Caco-2 (cell line): ENCODE measurements at regions not wholly inside any gene's neighbourhood (a gene's known extent, or its start where the extent isn't known, plus 50 kb on each side); places are given as distances from the start of the nearest gene placed in this dataset.

Source experiments
- BruUV-seq: library from RNA; stranded (reverse); fragments of 400-500 nt; replicated peaks from 2 replicates; lab custom pipeline; 2021; lab: Mats Ljungman, UMichigan
- CTCF ChIA-PET: fragments of 300-600 bp; sonication (Branson Sonifier 250); formaldehyde crosslinking; loops from one replicate; lab custom pipeline; 2022; ENCODE audit warnings: antibody characterized with exemption; lab: Charles Lee
- POLR2A ChIA-PET: fragments of 300-600 bp; sonication (Branson Sonifier 250); formaldehyde crosslinking; loops from one replicate; lab custom pipeline; 2022; ENCODE audit warnings: antibody characterized with exemption; lab: Charles Lee
- DNase-seq, 2 experiments: peaks; one replicate each; pipeline versions ENCODE4 v3.0.0 to v3.0.0-alpha.2; 2020 to 2022
- H3K27me3 ChIP-seq: replicated peaks from 2 replicates; pipeline ENCODE4 v1.6.0; 2011; ENCODE audit warnings: low read length; ENCODE audit not compliant: control insufficient read depth, insufficient read depth
- H3K36me3 ChIP-seq: 2 replicates; pipeline ENCODE4 v1.5.1; 2011; ENCODE audit warnings: low read length; ENCODE audit not compliant: control insufficient read depth, insufficient read depth
- H3K4me1 ChIP-seq: fragments of 250-450 bp; sonication (Bioruptor Pico); 2 replicates; pipeline ENCODE4 v1.5.1; 2020; ENCODE audit warnings: mild to moderate bottlenecking
- H3K4me3 ChIP-seq: 2 replicates; pipeline ENCODE4 v1.5.1; 2011; ENCODE audit warnings: low read depth, mild to moderate bottlenecking, control low read depth, low read length
- H3K9me3 ChIP-seq: fragments of 250-450 bp; sonication (Bioruptor Pico); 2 replicates; pipeline ENCODE4 v1.5.1; 2020; ENCODE audit warnings: mild to moderate bottlenecking, moderate library complexity
- H3K27ac Mint-ChIP-seq: one replicate; pipeline ENCODE4 v1.8.0; 2022; ENCODE audit warnings: mixed read lengths; ENCODE audit not compliant: unreplicated experiment
- H3K27me3 Mint-ChIP-seq: one replicate; pipeline ENCODE4 v1.8.0; 2022; ENCODE audit warnings: mixed read lengths; ENCODE audit not compliant: insufficient read depth, unreplicated experiment
- H3K36me3 Mint-ChIP-seq: one replicate; pipeline ENCODE4 v1.8.0; 2022; ENCODE audit warnings: mild to moderate bottlenecking, mixed read lengths; ENCODE audit not compliant: insufficient read depth, unreplicated experiment
- H3K4me1 Mint-ChIP-seq: one replicate; pipeline ENCODE4 v1.8.0; 2022; ENCODE audit warnings: low read depth, mixed read lengths; ENCODE audit not compliant: unreplicated experiment
- H3K4me3 Mint-ChIP-seq: one replicate; pipeline ENCODE4 v1.8.0; 2022; ENCODE audit warnings: mild to moderate bottlenecking, moderate library complexity, mixed read lengths; ENCODE audit not compliant: unreplicated experiment
- H3K9me3 Mint-ChIP-seq: one replicate; pipeline ENCODE4 v1.8.0; 2022; ENCODE audit warnings: mixed read lengths; ENCODE audit not compliant: unreplicated experiment
- intact Hi-C: fragments of 100-400 bp; cut with micrococcal nuclease; formaldehyde crosslinking; loops from one replicate; pipeline ENCODE4 v1.10.0; 2022; ENCODE audit not compliant: unreplicated experiment
- TF ChIP-seq, protein P1 (sequence below), 2 experiments: fragments of 200-600 bp in 1 of 2; IDR thresholded peaks; 1 replicate in 1 of 2; 2 replicates in 1 of 2; pipeline versions ENCODE4 v1.5.1 to v1.8.0; 2011 to 2022; ENCODE audit warnings: antibody characterized with exemption in 1 of 2, control low read depth in 1 of 2, inconsistent platforms in 1 of 2, low read depth in 1 of 2, low read length in 1 of 2, mild to moderate bottlenecking in 1 of 2, moderate library complexity in 1 of 2; ENCODE audit not compliant: insufficient read depth in 1 of 2, severe bottlenecking in 1 of 2, unreplicated experiment in 1 of 2

- ChIA-PET POLR2A (no interaction called here), CTCF (no interaction called here)
- H3K4me1 Mint-ChIP-seq: peaks cover 7% of the 10 kb centered on the region
These were observed 280.2 kb downstream of the ZEB2 start for GRCh38 chr2:144239726-144240125.

GRCh38 chr2:144239306-144239705 lies 280.6 kb downstream of the ZEB2 start:
- POLR2A ChIA-PET: no interaction called here
- peaks cover 7% of the 10 kb centered on the region for H3K4me1 Mint-ChIP-seq
- no peak for DNase-seq
- TF ChIP-seq, protein P1, sequence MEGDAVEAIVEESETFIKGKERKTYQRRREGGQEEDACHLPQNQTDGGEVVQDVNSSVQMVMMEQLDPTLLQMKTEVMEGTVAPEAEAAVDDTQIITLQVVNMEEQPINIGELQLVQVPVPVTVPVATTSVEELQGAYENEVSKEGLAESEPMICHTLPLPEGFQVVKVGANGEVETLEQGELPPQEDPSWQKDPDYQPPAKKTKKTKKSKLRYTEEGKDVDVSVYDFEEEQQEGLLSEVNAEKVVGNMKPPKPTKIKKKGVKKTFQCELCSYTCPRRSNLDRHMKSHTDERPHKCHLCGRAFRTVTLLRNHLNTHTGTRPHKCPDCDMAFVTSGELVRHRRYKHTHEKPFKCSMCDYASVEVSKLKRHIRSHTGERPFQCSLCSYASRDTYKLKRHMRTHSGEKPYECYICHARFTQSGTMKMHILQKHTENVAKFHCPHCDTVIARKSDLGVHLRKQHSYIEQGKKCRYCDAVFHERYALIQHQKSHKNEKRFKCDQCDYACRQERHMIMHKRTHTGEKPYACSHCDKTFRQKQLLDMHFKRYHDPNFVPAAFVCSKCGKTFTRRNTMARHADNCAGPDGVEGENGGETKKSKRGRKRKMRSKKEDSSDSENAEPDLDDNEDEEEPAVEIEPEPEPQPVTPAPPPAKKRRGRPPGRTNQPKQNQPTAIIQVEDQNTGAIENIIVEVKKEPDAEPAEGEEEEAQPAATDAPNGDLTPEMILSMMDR (IDR thresholded peaks at IDR 0.05; ENCODE audit: insufficient read depth in 1 of 2, low read depth in 1 of 2, low read length in 1 of 2, severe bottlenecking in 1 of 2, unreplicated experiment in 1 of 2): no peak
- no peaks in the 10 kb centered on the region for H3K4me1 ChIP-seq
- no peaks in the 10 kb centered on the region for H3K9me3 ChIP-seq
- BruUV-seq: no TSS peak
- no peaks in the 10 kb centered on the region for H3K27me3 Mint-ChIP-seq
- H3K9me3 Mint-ChIP-seq: no peaks in the 10 kb centered on the region
- no peak overlapping the region for H3K4me3 Mint-ChIP-seq
- no peaks in the 10 kb centered on the region for H3K36me3 Mint-ChIP-seq
- no peak overlapping the region for H3K4me3 ChIP-seq
- CTCF ChIA-PET: no interaction called here
- H3K36me3 ChIP-seq: no peaks in the 10 kb centered on the region
- H3K27ac Mint-ChIP-seq: no peak overlapping the region
- H3K27me3 ChIP-seq: no peaks in the 10 kb centered on the region
- intact Hi-C loops: no loop called here

More at GRCh38 chr2:144239726-144240125, 280.2 kb downstream of the ZEB2 start:
- H3K4me3 Mint-ChIP-seq: no peak overlapping the region
- H3K27me3 Mint-ChIP-seq: no peaks in the 10 kb centered on the region
- no TSS peak for BruUV-seq
- Histone ChIP-seq H3K4me3 (no peak overlapping the region), H3K36me3 (no peaks in the 10 kb centered on the region), H3K27me3 (no peaks in the 10 kb centered on the region), H3K9me3 (no peaks in the 10 kb centered on the region), H3K4me1 (no peaks in the 10 kb centered on the region)
- no peaks in the 10 kb centered on the region for H3K36me3 Mint-ChIP-seq
- DNase-seq: no peak
- no peak overlapping the region for H3K27ac Mint-ChIP-seq
- no peaks in the 10 kb centered on the region for H3K9me3 Mint-ChIP-seq
- TF ChIP-seq, protein P1 (IDR thresholded peaks at IDR 0.05; ENCODE audit: insufficient read depth in 1 of 2, low read depth in 1 of 2, low read length in 1 of 2, severe bottlenecking in 1 of 2, unreplicated experiment in 1 of 2): no peak
- intact Hi-C loops: no loop called here

DNA sequence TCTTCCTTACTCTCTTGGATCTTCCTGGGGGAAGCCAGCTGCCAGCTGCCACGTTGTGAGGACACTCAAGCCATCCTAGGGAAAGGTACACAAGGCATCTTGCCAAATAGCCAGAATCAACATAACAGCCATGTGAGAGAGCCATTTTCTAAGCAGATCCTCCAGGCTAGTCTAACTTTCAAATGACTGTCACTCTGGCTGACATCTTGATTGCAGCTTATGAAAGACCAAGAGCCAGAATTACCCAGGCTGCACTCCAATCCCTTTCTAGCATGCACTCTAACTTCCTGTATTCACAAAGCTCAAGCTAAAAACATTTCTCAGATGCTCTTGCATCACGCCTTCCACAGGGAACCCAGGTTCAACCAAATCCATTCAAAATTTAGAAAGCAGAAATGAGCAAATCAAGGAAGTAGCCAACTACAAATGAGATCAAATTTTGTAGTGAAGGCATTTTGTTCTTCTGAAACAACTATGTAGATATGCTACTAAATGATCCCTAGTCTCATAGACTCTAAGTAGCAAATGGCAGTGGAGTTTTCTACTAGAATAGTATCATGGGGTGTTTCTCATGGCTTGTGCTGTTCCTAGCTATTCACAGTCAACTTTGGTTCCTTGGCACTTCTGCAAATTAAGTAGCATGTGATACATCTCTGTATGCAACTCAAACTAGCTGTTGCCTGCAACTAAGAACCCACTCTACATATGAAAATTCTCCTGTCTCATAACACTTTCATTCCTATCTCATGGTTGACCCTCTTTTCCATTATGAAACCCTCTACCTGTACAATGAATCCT lies 281.9 kb downstream of the ZEB2 start:
- peaks cover 7% of the 10 kb centered on the region for H3K4me1 Mint-ChIP-seq
- H3K4me1 ChIP-seq: no peaks in the 10 kb centered on the region
- ChIA-PET POLR2A (no interaction called here), CTCF (no interaction called here)
- H3K9me3 Mint-ChIP-seq: no peaks in the 10 kb centered on the region
- no peaks in the 10 kb centered on the region for H3K27me3 ChIP-seq
- H3K4me3 Mint-ChIP-seq: no peak overlapping the region
- H3K36me3 Mint-ChIP-seq: no peaks in the 10 kb centered on the region
- BruUV-seq: no TSS peak
- TF ChIP-seq, protein P1 (IDR thresholded peaks at IDR 0.05; ENCODE audit: insufficient read depth in 1 of 2, low read depth in 1 of 2, low read length in 1 of 2, severe bottlenecking in 1 of 2, unreplicated experiment in 1 of 2): no peak
- H3K27me3 Mint-ChIP-seq: no peaks in the 10 kb centered on the region
- intact Hi-C loops: no loop called here
- H3K27ac Mint-ChIP-seq: no peak overlapping the region
- no peak overlapping the region for H3K4me3 ChIP-seq
- H3K36me3 ChIP-seq: no peaks in the 10 kb centered on the region
- H3K9me3 ChIP-seq: no peaks in the 10 kb centered on the region
- DNase-seq: no peak
